ENCODE measurements at regions not wholly inside any gene's neighbourhood (a gene's known extent, or its start where the extent isn't known, plus 50 kb on each side); places are given as distances from the start of the nearest gene placed in this dataset.

- DNase-seq, result no peak
Observed at GRCh38 chr17:62913991-62914570, 52.0 kb upstream of the TANC2 start.

GRCh38 chr17:62912363-62912762 lies 53.7 kb upstream of the TANC2 start:
- DNase-seq, result no peak

- no peak for DNase-seq
Observed at GRCh38 chr17:62911114-62911513, 54.9 kb upstream of the TANC2 start.

- DNase-seq, result no peak
Observed at GRCh38 chr17:62910277-62910676, 55.8 kb upstream of the TANC2 start.

- no peak for DNase-seq
Observed at GRCh38 chr17:62907961-62908360, 58.1 kb upstream of the TANC2 start.

GRCh38 chr17:62906881-62907280 lies 59.2 kb upstream of the TANC2 start:
- no peak for DNase-seq

- no peak for DNase-seq
Observed at GRCh38 chr17:62905233-62905632, 60.8 kb upstream of the TANC2 start.

- DNase-seq, result no peak
Observed at GRCh38 chr17:62902531-62903220, 63.4 kb upstream of the TANC2 start.

GRCh38 chr17:62901544-62901943 lies 64.5 kb upstream of the TANC2 start:
- DNase-seq, result no peak

GRCh38 chr17:62900096-62900495 lies 65.9 kb upstream of the TANC2 start:
- DNase-seq, result no peak

- DNase-seq, result no peak
Observed at GRCh38 chr17:62899361-62899760, 66.7 kb upstream of the TANC2 start.

GRCh38 chr17:62898239-62898864 lies 67.7 kb upstream of the TANC2 start:
- no peak for DNase-seq

GRCh38 chr17:62897706-62898105 lies 68.3 kb upstream of the TANC2 start:
- no peak for DNase-seq

- DNase-seq, result no peak
Observed at GRCh38 chr17:62895320-62896301, 70.4 kb upstream of the TANC2 start.

GRCh38 chr17:62892870-62893338 lies 73.1 kb upstream of the TANC2 start:
- peak; percentile 3 to 12 for DNase-seq

- no peak for DNase-seq
Observed at GRCh38 chr17:62892061-62892675, 73.9 kb upstream of the TANC2 start.

- no peak for DNase-seq
Observed at GRCh38 chr17:62891659-62892058, 74.4 kb upstream of the TANC2 start.

GRCh38 chr17:62888765-62889164 lies 77.3 kb upstream of the TANC2 start:
- DNase-seq, result no peak

- no peak for DNase-seq
Observed at GRCh38 chr17:62888148-62888547, 77.9 kb upstream of the TANC2 start.

- DNase-seq, result no peak
Observed at GRCh38 chr17:62887437-62887836, 78.6 kb upstream of the TANC2 start.

GRCh38 chr17:62884781-62885180 lies 76.7 kb upstream of the MARCHF10 start:
- DNase-seq, result no peak

- no peak for DNase-seq
Observed at GRCh38 chr17:62882878-62883277, 74.8 kb upstream of the MARCHF10 start.

GRCh38 chr17:62882284-62882683 lies 74.2 kb upstream of the MARCHF10 start:
- no peak for DNase-seq

Data from activated CD4-positive, alpha-beta T cell treated with anti-CD3 and anti-CD28 coated beads, Interleukin-2, amount 50 U/mL, for 48 hours (primary cell).